HepG2 (cell line): ENCODE measurements at regions not wholly inside any gene's neighbourhood (a gene's known extent, or its start where the extent isn't known, plus 50 kb on each side); places are given as distances from the start of the nearest gene placed in this dataset.

ENCODE experiments used
- ATAC-seq: fragments of 200-7000 bp; cut with Tn5 transposase; 3 replicates; pipeline ENCODE4 v1.9.1; 2020; ENCODE audit warnings: mild to moderate bottlenecking, moderate library complexity
- BruUV-seq: library from RNA; stranded (reverse); fragments of 400-500 nt; replicated peaks from 2 replicates; lab custom pipeline; 2021; lab: Mats Ljungman, UMichigan
- CTCF ChIA-PET: fragments of 300-600 bp; formaldehyde crosslinking; extraction: SDS; loops from one replicate; lab custom pipeline; 2021; ENCODE audit warnings: low total read pairs, inconsistent platforms, low intra/inter-chr PET ratio; lab: Yijun Ruan, JAX
- POLR2A ChIA-PET: fragments of 350-600 bp; sonication (Branson Sonifier 250); formaldehyde crosslinking; loops from one replicate; lab custom pipeline; 2020; ENCODE audit warnings: antibody characterized with exemption, inconsistent platforms; lab: Yijun Ruan, JAX
- DNase-seq: peaks from one replicate; pipeline ENCODE4 v3.0.0-alpha.2; 2015; ENCODE audit warnings: low spot score
- FAIRE-seq: peaks from 3 replicates; lab custom pipeline; 2011; peaks lifted over from hg19 to GRCh38; lab: Jason Lieb, UNC
- H2AFZ ChIP-seq: one replicate; pipeline ENCODE4 v1.6.1; 2011; ENCODE audit warnings: low read length, inconsistent platforms
- H3K27ac ChIP-seq: fragments of 300-600 bp; 3 replicates; pipeline ENCODE4 v1.8.0; 2011; ENCODE audit warnings: mixed run types, mild to moderate bottlenecking, mixed read lengths, low read length, inconsistent platforms; ENCODE audit not compliant: insufficient read depth; ENCODE audit errors: extremely low read length
- H3K27me3 ChIP-seq, 2 experiments: fragments of 200-600 bp in 1 of 2; 2 replicates in 1 of 2; 3 replicates in 1 of 2; pipeline versions ENCODE4 v1.6.0 to v1.8.0; 2011; ENCODE audit warnings: low read length in 2 of 2, mild to moderate bottlenecking in 2 of 2, moderate library complexity in 2 of 2, inconsistent platforms in 1 of 2; ENCODE audit not compliant: insufficient read depth in 2 of 2, control insufficient read depth in 1 of 2
- H3K36me3 ChIP-seq, 2 experiments: fragments of 200-600 bp in 1 of 2; replicated peaks in 1 of 2; 2 replicates in 1 of 2; 3 replicates in 1 of 2; pipeline versions ENCODE4 v1.5.1 to v1.8.0; 2011; ENCODE audit warnings: low read length in 2 of 2, inconsistent platforms in 1 of 2; ENCODE audit not compliant: insufficient read depth in 2 of 2, control insufficient read depth in 1 of 2
- H3K4me1 ChIP-seq: 2 replicates; pipeline ENCODE4 v1.5.1; 2012; ENCODE audit warnings: low read length, inconsistent platforms; ENCODE audit not compliant: insufficient read depth
- H3K4me2 ChIP-seq: 2 replicates; pipeline ENCODE4 v1.6.0; 2011; ENCODE audit warnings: low read depth, low read length, inconsistent platforms
- H3K4me3 ChIP-seq, 3 experiments: fragments of 200-600 bp in 1 of 3; sonication (generic), shearing (Covaris generic) in 1 of 3; replicated peaks in 1 of 3; 2 replicates each; pipeline ENCODE4 v1.5.1; 2011 to 2016; ENCODE audit warnings: low read length in 3 of 3, inconsistent platforms in 2 of 3, low read depth in 2 of 3, mild to moderate bottlenecking in 2 of 3, control low read depth in 1 of 3, mixed read lengths in 1 of 3; ENCODE audit not compliant: insufficient read depth in 1 of 3
- H3K79me2 ChIP-seq: one replicate; pipeline ENCODE4 v1.6.1; 2011; ENCODE audit warnings: low read length, inconsistent platforms; ENCODE audit not compliant: insufficient read depth
- H3K9ac ChIP-seq: 2 replicates; pipeline ENCODE4 v1.6.0; 2011; ENCODE audit warnings: mild to moderate bottlenecking, low read depth, low read length, inconsistent platforms; ENCODE audit not compliant: insufficient read depth
- H3K9me3 ChIP-seq: 2 replicates; pipeline ENCODE4 v1.5.1; 2012; ENCODE audit warnings: mild to moderate bottlenecking, low read length
- H4K20me1 ChIP-seq: 2 replicates; pipeline ENCODE4 v1.6.0; 2011; ENCODE audit warnings: inconsistent platforms, mild to moderate bottlenecking, low read length, moderate library complexity; ENCODE audit not compliant: insufficient read depth
- FOSL1 ChIP-seq: sonication (generic); formaldehyde crosslinking; IDR thresholded peaks from 2 replicates; pipeline ENCODE4 v1.9.0; 2021; ENCODE audit warnings: missing genetic modification reagents, borderline replicate concordance
- MAFF ChIP-seq: IDR thresholded peaks from 2 replicates; pipeline ENCODE4 v1.6.1; 2011; ENCODE audit warnings: low read depth, low read length, improper control_type of control experiment
- NCOA2 ChIP-seq: sonication (generic); formaldehyde crosslinking; IDR thresholded peaks from 2 replicates; pipeline ENCODE4 v1.8.0; 2022; ENCODE audit warnings: inconsistent platforms
- NR2F1 ChIP-seq, 2 experiments: fragments of 450-650 bp in 1 of 2; formaldehyde crosslinking in 1 of 2; IDR thresholded peaks; 2 replicates each; pipeline versions ENCODE4 v1.5.0 to v1.6.1; 2016 to 2020; ENCODE audit warnings: mild to moderate bottlenecking in 1 of 2, missing compliant biosample characterization in 1 of 2, missing genetic modification reagents in 1 of 2, moderate library complexity in 1 of 2
- NR2F6 ChIP-seq, 2 experiments: IDR thresholded peaks; 2 replicates each; pipeline ENCODE4 v1.6.1; 2016; ENCODE audit warnings: antibody characterized with exemption in 1 of 2, mild to moderate bottlenecking in 1 of 2
- PHF21A ChIP-seq: sonication (generic); formaldehyde crosslinking; IDR thresholded peaks from 2 replicates; pipeline ENCODE4 v1.5.0; 2020; ENCODE audit warnings: mild to moderate bottlenecking, missing genetic modification reagents
- PRDM10 ChIP-seq: sonication (generic); formaldehyde crosslinking; IDR thresholded peaks from 2 replicates; pipeline ENCODE4 v1.4.0; 2020; ENCODE audit warnings: low read depth, missing genetic modification reagents
- REPIN1 ChIP-seq: sonication (generic); formaldehyde crosslinking; IDR thresholded peaks from 2 replicates; pipeline ENCODE4 v1.8.0; 2022; ENCODE audit warnings: missing genetic modification reagents, low read depth, mild to moderate bottlenecking, borderline replicate concordance
- SALL1 ChIP-seq: sonication (generic); formaldehyde crosslinking; IDR thresholded peaks from 2 replicates; pipeline ENCODE4 v1.8.0; 2022; ENCODE audit warnings: mild to moderate bottlenecking, missing genetic modification reagents
- SRSF1 ChIP-seq: fragments of 200-400 bp; formaldehyde crosslinking; optimal IDR thresholded peaks from 2 replicates; pipeline ENCODE3; 2017; ENCODE audit warnings: mild to moderate bottlenecking, low read depth, low read length, moderate library complexity
- TAF1 ChIP-seq: sonication (generic); formaldehyde crosslinking; IDR thresholded peaks from 2 replicates; pipeline ENCODE4 v1.4.0; 2020; ENCODE audit warnings: missing genetic modification reagents
- TEF ChIP-seq: sonication (generic); formaldehyde crosslinking; IDR thresholded peaks from 2 replicates; pipeline ENCODE4 v1.5.0; 2020; ENCODE audit warnings: missing genetic modification reagents
- ZBTB42 ChIP-seq: sonication (generic); formaldehyde crosslinking; IDR thresholded peaks from 2 replicates; pipeline ENCODE4 v1.5.0; 2020; ENCODE audit warnings: mild to moderate bottlenecking, missing genetic modification reagents
- ZNF644 ChIP-seq: IDR thresholded peaks from 2 replicates; pipeline ENCODE4 v1.6.1; 2016; ENCODE audit warnings: low read depth
- ZNF83 ChIP-seq: sonication (generic); formaldehyde crosslinking; IDR thresholded peaks from 2 replicates; pipeline ENCODE4 v1.4.0; 2020; ENCODE audit warnings: missing genetic modification reagents, mild to moderate bottlenecking, borderline replicate concordance
- ZNF850 ChIP-seq: sonication (generic); formaldehyde crosslinking; conservative IDR thresholded peaks from 2 replicates; pipeline ENCODE4 v1.9.0; 2021; ENCODE audit warnings: mild to moderate bottlenecking, missing genetic modification reagents
- WGBS: methylation state at CpG from one replicate; pipeline ENCODE4 v1.1.6; 2017; ENCODE audit warnings: low lambda C conversion rate; 5-methylcytosine and 5-hydroxymethylcytosine counted together
- in situ Hi-C: cut with HindIII; loops from 2 replicates; pipeline ENCODE4 v1.10.0; 2017; ENCODE audit warnings: low pct_unique_long_range_greater_than_20kb; ENCODE audit not compliant: extremely low pct_ligation_motif_present
- intact Hi-C: fragments of 100-400 bp; cut with micrococcal nuclease; formaldehyde crosslinking; loops from one replicate; pipeline ENCODE4 v1.10.0; 2022; ENCODE audit not compliant: unreplicated experiment

DNA sequence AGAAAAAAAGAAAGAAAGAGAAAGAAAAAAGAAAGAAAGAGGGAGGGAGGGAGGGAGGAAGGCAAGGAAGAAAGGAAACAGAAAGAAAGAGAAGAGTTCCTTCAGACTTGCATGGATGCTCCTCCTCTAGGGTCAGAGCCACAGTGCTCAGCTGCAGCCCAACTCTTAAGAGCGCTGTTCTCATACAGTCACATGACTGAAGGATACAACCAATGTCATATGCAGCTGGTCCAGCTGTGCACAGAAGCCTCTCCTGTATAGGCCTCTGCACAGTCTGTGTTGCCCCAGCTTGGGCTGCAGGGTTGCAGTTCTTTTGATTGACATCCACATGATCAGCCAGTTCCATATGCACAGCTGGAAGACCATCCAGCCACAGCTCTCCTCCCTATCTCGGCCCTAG is 86.8 kb upstream of the CTNNB1 start:
- H3K9ac ChIP-seq = no peak overlapping the region
- ChIA-PET CTCF (no interaction called here), POLR2A (no interaction called here)
- no peak for FAIRE-seq
- WGBS = 50% methylated on average over 2 of the region's 2 CpGs
- H3K4me1 ChIP-seq = peaks cover 48% of the 10 kb centered on the region
- H3K27me3 ChIP-seq = no peaks in the 10 kb centered on the region
- in situ Hi-C loops (no loop called here), intact Hi-C loops (no loop called here)
- H4K20me1 ChIP-seq = no peaks in the 10 kb centered on the region
- H3K4me2 ChIP-seq = no peak overlapping the region
- H2AFZ ChIP-seq = no peak overlapping the region
- no peak for ATAC-seq
- no peaks in the 10 kb centered on the region for H3K79me2 ChIP-seq
- H3K9me3 ChIP-seq = no peaks in the 10 kb centered on the region
- H3K4me3 ChIP-seq = no peak overlapping the region
- no peak for TF ChIP-seq REPIN1 (CRISPR knock-in tag)
- TF ChIP-seq SRSF1 = no peak
- TF ChIP-seq NCOA2 (CRISPR knock-in tag) = no peak
- TF ChIP-seq TEF (CRISPR knock-in tag) = no peak
- no peak for TF ChIP-seq MAFF
- no peak for TF ChIP-seq ZNF850 (CRISPR knock-in tag)
- TF ChIP-seq ZNF83 (CRISPR knock-in tag) = no peak
- no peak for TF ChIP-seq TAF1
- H3K27ac ChIP-seq = no peak overlapping the region
- DNase-seq = no peak
- no peaks in the 10 kb centered on the region for H3K36me3 ChIP-seq
- no TSS peak for BruUV-seq

- no peaks in the 10 kb centered on the region for H3K9me3 ChIP-seq
- peak overlapping the region in 2 of 3 experiments; percentile 16 to 48; a peak in 2 of 6 replicates for H3K4me3 ChIP-seq
- WGBS = 3% methylated on average over 4 of the region's 4 CpGs
- peak; percentile 75 for DNase-seq
- in situ Hi-C loops (no loop called here), intact Hi-C loops (no loop called here)
- no TSS peak for BruUV-seq
- peak overlapping the region; percentile 77 for H3K4me2 ChIP-seq
- CTCF ChIA-PET = no interaction called here
- H3K27me3 ChIP-seq = no peaks in the 10 kb centered on the region
- FAIRE-seq = peak; percentile 74
- H3K36me3 ChIP-seq = no peaks in the 10 kb centered on the region
- no peaks in the 10 kb centered on the region for H3K79me2 ChIP-seq
- H3K9ac ChIP-seq = 0 out of 2 replicates have a peak overlapping the region, but pooled peaks have one; percentile 7
- POLR2A ChIA-PET = interaction anchor here (3.7 kb wide), 1 partner anchor 84 kb away, joined by 26 read pairs; the partner anchor contains the start of gene CTNNB1
- peak overlapping the region; percentile 36 for H3K27ac ChIP-seq
- peak overlapping the region; percentile 62 for H2AFZ ChIP-seq
- ATAC-seq = peak; percentile 70
- no peaks in the 10 kb centered on the region for H4K20me1 ChIP-seq
- peaks cover 66% of the 10 kb centered on the region for H3K4me1 ChIP-seq
- TF ChIP-seq NR2F6 (IDR thresholded peaks at IDR 0.05) = peak; percentile 78
- peak; percentile 81 for TF ChIP-seq NR2F6 (CRISPR knock-in tag; IDR thresholded peaks at IDR 0.05)
- no peak for TF ChIP-seq ZBTB42 (CRISPR knock-in tag)
- TF ChIP-seq PRDM10 (CRISPR knock-in tag) = no peak
- TF ChIP-seq PHF21A (CRISPR knock-in tag) = peak; percentile 51; the same call in 1 of the 2 replicates
- peak; percentile 95 for TF ChIP-seq ZNF644
- peak; percentile 34; the same call in 1 of the 2 replicates for TF ChIP-seq SALL1
- peak; percentile 64 to 74 for TF ChIP-seq NR2F1 (CRISPR knock-in tag; IDR thresholded peaks at IDR 0.05)
- no peak for TF ChIP-seq FOSL1 (CRISPR knock-in tag)
Measured at GRCh38 chr3:41115069-41115468, 84.2 kb upstream of the CTNNB1 start.
